GM21619 (cell line): ENCODE measurements at regions not wholly inside any gene's neighbourhood (a gene's known extent, or its start where the extent isn't known, plus 50 kb on each side); places are given as distances from the start of the nearest gene placed in this dataset.

ENCODE experiments used
- ATAC-seq: cut with Tn5 transposase; IDR thresholded peaks from one replicate; pipeline ENCODE4 v1.9.1; 2021; ENCODE audit not compliant: unreplicated experiment

DNA sequence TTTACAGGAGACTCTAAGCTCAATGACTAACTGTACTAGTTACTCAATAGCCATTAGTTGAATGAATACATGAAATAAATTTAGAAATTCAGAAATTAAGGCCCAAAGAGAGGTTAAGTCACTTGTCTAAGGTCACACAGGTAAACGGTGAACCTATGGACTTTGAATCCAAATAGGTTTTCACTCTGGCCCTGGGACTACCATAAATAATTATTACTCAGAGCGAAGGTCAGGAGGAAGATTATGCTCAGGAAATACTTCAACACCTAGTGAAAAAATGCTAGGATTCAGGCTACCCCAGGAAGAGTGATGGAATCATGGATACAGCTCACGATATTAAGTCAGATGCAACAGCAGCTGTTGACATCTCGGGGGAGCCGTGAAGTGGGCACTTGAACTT lies 417.4 kb downstream of the GABRG2 start:
- ATAC-seq: no peak

DNA sequence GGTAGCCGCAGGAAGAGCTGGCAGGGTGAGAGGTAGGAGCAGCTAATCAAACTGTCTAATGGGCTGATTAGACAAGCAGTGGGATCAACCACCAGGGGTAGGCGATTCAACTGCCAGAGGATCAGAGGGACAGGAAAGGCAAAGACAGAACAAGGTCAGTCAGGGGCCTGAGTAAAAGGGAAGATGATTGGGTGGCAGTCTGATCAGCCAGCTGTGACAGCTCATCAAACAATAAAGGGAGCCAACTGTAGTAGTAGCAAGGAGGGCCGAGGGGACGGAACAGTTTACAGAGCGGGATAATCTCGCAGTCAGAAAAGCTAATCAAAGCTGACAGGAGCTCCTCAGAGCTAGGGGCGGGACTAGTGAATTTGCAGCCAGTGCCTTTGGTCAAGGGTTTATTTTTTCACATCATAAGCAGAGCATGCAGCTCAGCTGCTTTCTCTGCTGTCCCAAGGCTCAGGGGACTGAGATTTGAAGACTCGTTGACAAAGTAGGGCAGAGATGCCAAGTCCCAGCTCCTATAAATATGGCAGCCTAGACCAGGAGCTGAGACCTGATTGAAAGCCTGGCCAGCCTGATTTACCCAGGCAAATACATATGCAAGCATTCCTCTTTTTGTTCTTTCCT lies 418.2 kb downstream of the GABRG2 start:
- no peak for ATAC-seq

DNA sequence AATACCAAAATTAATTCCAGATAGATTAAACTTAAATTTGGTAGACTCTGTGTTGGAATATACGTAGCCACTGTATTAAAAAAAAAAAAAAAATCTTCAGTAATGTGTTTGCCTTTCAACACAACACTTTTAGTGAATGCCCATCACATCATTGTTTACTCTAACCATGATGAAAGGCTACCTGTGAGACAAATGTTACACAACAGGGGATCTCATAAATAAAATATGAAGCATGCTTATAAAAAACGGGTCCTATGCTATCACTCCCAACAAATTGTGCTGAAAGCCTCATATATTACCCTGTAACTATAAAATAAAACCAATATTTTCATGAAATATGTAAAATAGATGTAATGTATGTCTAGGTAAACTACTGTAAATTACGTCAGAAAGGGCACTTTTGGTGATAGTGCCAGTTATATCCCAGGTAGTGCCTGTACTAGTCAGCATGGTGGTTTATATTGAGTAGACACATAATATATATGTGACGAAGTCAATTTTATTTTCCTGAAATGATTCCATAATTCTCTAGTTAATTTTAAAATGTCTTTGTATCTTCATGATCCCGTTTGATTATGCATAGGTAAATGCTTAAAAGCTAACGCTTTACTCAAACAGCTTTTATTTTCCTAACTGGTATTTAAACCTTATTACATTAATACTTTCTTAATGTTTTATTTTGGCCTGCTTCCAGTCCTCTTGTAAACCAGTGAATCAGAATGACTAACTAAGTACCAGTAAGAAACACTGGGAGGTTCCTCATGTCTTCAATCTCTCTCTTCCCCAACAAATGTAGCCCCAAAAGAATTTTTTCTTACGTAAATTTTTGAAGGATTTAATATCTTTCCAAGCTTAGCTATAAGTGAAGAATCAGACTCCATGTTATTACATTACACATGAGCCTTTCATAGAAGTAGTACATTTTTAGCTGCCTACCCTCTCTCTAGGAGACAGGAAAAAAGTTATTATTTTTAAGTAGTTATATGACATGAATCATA lies 420.3 kb downstream of the GABRG2 start:
- ATAC-seq: no peak

DNA sequence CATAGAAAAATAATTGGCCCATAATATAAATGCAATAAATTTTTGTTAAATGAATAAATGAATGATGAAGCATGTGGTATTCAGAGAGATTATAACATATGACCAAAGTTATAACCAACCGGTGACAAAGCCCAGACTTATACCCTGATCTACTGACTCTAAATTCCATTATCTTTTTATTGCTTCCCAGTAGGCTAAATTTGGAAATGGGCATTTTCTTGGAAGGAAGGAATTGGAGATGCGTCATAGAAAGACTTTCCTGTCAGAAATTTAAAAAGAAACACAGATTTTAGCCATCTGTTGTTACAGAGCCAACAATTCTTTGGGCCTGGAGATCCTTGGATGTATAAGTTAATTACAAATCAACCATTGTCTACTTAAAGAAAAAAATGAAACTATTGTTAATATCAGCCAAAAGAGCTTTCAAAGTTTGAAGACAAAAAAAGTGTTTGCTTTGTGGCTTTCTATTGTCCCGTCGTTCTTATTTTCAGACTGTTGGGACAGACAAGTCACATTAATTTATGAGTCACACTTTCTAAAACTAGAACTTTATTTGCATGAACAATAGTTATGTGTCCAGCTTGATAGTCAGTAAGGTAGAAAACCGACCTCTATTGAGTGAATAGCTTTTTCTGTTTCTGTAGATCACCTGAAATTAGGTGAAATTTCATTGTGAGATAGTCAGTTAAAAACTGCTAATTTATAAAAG lies 428.7 kb downstream of the GABRG2 start:
- ATAC-seq: no peak

DNA sequence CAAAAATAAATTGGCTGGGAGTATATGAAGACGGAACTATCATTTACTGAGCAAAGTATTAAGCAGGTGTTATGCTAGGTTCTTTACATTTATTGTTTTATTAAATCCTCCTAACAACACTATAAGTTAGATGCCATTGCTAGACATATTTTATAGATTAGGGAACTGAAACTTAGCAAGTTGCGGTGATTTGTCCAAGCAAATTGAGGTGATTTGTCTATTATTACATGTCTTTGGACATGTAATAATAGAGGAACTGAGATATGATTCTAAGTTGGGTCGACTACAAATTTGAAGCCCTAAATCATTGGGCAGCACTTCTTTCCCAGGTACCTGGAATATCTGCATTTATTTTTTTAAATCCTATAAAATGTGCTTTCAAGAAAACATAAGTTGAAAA lies 429.9 kb downstream of the GABRG2 start:
- ATAC-seq: no peak

GRCh38 chr5:162502780-162503179 lies 435.2 kb downstream of the GABRG2 start:
- ATAC-seq: no peak

DNA sequence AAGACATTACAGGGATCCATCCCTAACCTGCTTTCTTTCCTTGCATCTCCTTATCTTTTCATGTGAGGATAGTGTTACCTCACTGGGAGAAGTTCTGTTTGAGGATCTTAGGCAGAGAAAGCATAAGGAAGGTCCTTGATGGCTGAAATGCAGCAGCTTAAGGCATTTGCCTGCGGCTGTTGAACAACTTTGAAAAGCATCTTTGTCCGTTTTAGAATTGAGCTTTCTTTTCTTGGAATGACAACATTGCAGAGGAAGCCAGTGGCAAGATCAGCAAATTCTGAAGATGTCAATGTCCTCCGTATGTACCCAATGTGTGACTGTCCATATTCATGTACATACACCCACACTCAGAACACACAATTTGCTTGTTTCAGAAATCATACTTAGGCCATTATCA lies 436.2 kb downstream of the GABRG2 start:
- no peak for ATAC-seq

DNA sequence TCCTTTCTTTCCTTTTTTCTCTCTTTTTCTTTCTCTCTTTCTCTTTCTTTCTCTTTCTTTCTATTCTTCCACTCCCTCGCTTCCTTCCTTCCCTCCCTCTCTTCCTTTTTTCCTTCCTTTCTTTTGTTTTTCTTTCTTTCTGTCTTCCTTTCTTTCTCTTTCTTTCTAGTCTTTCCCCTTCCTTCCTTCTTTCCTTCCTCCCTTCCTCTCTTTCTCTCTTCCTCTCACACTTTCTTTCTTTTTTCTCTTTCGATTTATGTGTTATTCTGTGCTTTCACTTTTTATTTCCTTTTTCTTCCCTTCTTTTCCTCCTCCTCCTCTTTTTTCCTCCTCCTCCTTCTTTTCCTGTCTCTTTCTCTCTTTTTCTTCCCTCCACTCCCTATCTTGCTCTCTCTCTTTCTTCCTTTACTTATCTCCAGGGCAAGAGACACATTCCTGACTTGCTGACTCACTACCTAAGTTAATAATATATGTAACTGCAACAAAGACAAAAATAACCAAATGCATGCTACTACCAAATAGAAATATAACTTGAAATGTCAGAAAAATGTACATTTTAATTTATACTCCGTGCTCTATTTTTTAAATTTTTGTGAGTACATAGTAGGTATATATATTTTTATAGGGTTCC lies 445.5 kb downstream of the GABRG2 start:
- no peak for ATAC-seq

GRCh38 chr5:162514116-162514515 lies 446.5 kb downstream of the GABRG2 start:
- ATAC-seq: no peak

DNA sequence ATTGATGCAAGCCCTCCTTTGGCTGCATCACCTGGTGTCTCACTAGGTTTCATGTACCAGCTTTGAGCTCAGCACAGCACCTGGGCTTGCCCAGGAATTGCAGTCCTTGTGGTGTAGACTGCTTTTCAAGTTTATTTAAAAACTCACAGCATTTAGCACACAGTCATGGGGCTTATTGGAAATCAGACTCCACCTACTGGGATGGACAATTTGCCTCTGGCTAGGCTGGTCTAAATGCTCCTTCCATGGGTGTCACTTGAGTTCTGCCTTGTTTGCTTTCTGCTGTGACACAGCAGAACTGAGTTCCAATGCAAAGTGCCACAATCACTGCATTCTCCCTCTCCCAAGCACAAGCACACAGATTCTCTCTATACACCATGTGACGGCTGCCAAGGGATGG lies 453.3 kb downstream of the GABRG2 start:
- no peak for ATAC-seq

- no peak for ATAC-seq
Observed at GRCh38 chr5:162529209-162529608, 461.6 kb downstream of the GABRG2 start.

DNA sequence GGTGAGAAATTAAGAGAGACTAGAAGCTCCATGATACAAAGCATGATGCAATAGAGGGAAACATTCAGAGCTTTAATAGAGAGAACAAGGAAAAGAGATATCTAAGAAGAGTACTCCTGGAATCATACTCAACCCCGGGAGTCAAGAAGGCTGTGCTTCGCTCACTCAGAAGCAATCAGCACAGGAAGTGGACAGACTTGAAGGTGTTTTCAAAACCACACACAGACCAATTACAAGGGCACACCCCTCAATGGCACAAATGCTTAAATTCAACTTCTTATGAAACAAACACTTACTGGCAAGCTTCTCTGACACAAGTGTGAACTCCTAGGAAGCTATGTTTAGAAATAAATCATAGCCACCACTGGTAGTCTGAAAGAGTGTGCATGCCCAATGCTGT lies 462.3 kb downstream of the GABRG2 start:
- no peak for ATAC-seq

DNA sequence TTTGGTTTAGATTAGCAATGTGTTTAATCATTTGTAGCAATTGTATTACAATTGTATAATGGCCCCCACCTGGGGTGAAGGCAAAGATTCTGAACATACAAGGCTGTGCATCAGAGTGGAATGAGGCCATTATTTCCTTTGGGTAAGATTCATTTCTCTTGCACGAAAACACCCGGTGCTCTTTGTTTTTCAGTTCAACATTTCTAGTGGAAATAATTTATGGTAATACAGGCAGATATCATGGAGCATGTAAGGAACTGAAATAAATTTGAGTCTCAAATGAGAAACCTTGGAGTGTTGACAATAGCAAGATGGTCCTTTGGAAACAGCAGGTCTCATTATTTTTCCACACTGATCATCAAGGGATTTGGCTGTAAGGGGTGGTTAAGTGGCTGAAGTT lies 475.9 kb downstream of the GABRG2 start:
- ATAC-seq: no peak

- no peak for ATAC-seq
Observed at GRCh38 chr5:162544905-162545304, 477.3 kb downstream of the GABRG2 start.

DNA sequence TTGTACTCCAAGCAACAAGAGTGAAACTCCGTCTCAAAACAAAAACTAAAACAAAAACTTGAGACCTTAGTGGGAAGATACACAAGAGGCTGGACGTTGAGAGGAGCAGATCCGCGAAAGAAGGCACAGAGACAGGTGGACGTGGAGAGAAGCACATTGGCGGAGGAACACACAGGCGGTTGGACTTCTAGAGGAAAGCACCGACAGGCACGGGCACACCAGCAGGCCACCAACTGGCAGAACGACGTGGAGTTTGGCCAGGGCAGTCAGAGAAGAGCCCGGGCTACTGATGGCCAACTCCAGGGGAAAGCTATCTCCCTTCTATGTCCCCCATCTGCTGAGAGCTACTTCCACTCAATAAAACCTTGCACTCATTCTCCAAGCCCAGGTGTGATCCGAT lies 482.7 kb downstream of the GABRG2 start:
- ATAC-seq: no peak

- ATAC-seq: no peak
Observed at GRCh38 chr5:162558120-162558519, 490.5 kb downstream of the GABRG2 start.

DNA sequence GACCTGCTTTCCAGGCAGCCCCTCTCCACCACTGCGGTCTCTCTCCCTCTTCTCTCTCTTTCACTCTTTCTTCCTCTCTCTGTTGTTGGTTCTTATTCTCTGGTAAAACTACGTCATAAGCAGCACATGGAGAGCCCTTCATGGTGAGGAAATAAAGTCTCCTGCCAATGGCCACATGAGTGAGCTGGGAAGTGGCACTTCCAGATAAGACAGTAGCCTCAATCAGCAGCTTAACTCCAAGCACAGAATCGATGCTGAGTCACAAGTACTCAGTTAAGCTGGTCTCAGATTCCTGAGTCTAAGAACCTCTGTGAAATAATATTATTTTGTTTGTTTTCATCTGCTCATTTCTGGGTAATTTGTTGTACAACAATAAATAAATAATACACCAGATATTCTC lies 500.1 kb downstream of the GABRG2 start:
- no peak for ATAC-seq

GRCh38 chr5:162573758-162574157 lies 506.2 kb downstream of the GABRG2 start:
- no peak for ATAC-seq

- no peak for ATAC-seq
Observed at GRCh38 chr5:162591724-162592123, 524.2 kb downstream of the GABRG2 start.

GRCh38 chr5:162593881-162594280 lies 526.3 kb downstream of the GABRG2 start:
- no peak for ATAC-seq

- ATAC-seq: no peak
Observed at GRCh38 chr5:162603443-162604070, 536.0 kb downstream of the GABRG2 start.
